Gastrocnemius medialis (tissue), 4 donors: ENCODE measurements at regions not wholly inside any gene's neighbourhood (a gene's known extent, or its start where the extent isn't known, plus 50 kb on each side); places are given as distances from the start of the nearest gene placed in this dataset.

Experiments used
- ATAC-seq, 2 donors: fragments of 150-250 bp; one replicate each; pipeline ENCODE4 v1.9.1; 2016
- DNase-seq, 2 donors: peaks; one replicate each; pipeline ENCODE4 v3.0.0-alpha.2; 2019
- H3K27ac ChIP-seq, 4 donors: fragments of 200-600 bp; sonication (generic); 1 replicate in 1 of 4; 2 replicates in 3 of 4; pipeline ENCODE4 v1.5.1; 2016 to 2018; ENCODE audit warnings: mild to moderate bottlenecking in 2 of 4, moderate library complexity in 1 of 4
- H3K27me3 ChIP-seq, 3 donors: fragments of 200-600 bp; sonication (generic) in 2 of 3; 1 replicate in 1 of 3; 2 replicates in 2 of 3; pipeline versions ENCODE4 v1.5.1 to v1.6.0; 2016 to 2019; ENCODE audit warnings: mild to moderate bottlenecking in 1 of 3, moderate library complexity in 1 of 3
- H3K36me3 ChIP-seq, 2 donors: fragments of 200-600 bp; sonication (generic) in 1 of 2; one replicate each; pipeline ENCODE4 v1.5.1; 2017 to 2018
- H3K4me1 ChIP-seq, 2 donors: fragments of 200-600 bp; sonication (generic) in 1 of 2; one replicate each; pipeline ENCODE4 v1.5.1; 2016 to 2017; ENCODE audit warnings: mild to moderate bottlenecking in 2 of 2
- H3K4me3 ChIP-seq, 4 donors: fragments of 200-600 bp; sonication (generic) in 3 of 4; 1 replicate in 1 of 4; 2 replicates in 3 of 4; pipeline ENCODE4 v1.5.1; 2016 to 2019; ENCODE audit warnings: mild to moderate bottlenecking in 2 of 4
- H3K9me3 ChIP-seq, 3 donors: fragments of 200-600 bp; sonication (generic) in 2 of 3; 1 replicate in 1 of 3; 2 replicates in 2 of 3; pipeline ENCODE4 v1.5.1; 2016 to 2019
- CTCF ChIP-seq, 5 experiments: fragments of 450-650 bp in 3 of 5; fragments of 200-600 bp in 2 of 5; sonication (generic) in 2 of 5; IDR thresholded peaks in 4 of 5; conservative IDR thresholded peaks in 1 of 5; 1 replicate in 4 of 5; 2 replicates in 1 of 5; pipeline ENCODE4 v1.5.1; 2016 to 2019; ENCODE audit warnings: antibody characterized with exemption in 5 of 5, mild to moderate bottlenecking in 3 of 5, moderate library complexity in 3 of 5
- POLR2A ChIP-seq, 2 donors: fragments of 450-650 bp; IDR thresholded peaks; one replicate each; pipeline ENCODE4 v1.6.1; 2017; ENCODE audit warnings: antibody characterized with exemption in 2 of 2, mild to moderate bottlenecking in 2 of 2, moderate library complexity in 2 of 2
- in situ Hi-C, 4 donors: fragments of 200-750 bp; cut with MboI; loops; one replicate each; pipeline versions ENCODE4 v1.15.0 to v1.8.0; 2017; ENCODE audit warnings: low sequenced_read_pairs in 4 of 4
- intact Hi-C: fragments of 100-400 bp; cut with DNase I; formaldehyde crosslinking; loops from one replicate; pipeline ENCODE4 v1.15.1; 2023; ENCODE audit warnings: low total_unique reads

GRCh38 chr16:65453646-65454045, 331.8 kb upstream of the CDH11 start:
- H3K27me3 ChIP-seq = no peaks in the 10 kb centered on the region
- H3K36me3 ChIP-seq = no peaks in the 10 kb centered on the region
- H3K4me3 ChIP-seq = no peak overlapping the region
- H3K9me3 ChIP-seq = no peaks in the 10 kb centered on the region
- no peak for ATAC-seq
- no peak for TF ChIP-seq CTCF (IDR thresholded peaks at IDR 0.05 in 4 of 5, conservative IDR thresholded peaks at IDR 0.05 in 1 of 5)
- DNase-seq = no peak
- no peaks in the 10 kb centered on the region for H3K4me1 ChIP-seq
- in situ Hi-C loops = no loop called here
- H3K27ac ChIP-seq = no peak overlapping the region
- intact Hi-C loops = no loop called here

DNA sequence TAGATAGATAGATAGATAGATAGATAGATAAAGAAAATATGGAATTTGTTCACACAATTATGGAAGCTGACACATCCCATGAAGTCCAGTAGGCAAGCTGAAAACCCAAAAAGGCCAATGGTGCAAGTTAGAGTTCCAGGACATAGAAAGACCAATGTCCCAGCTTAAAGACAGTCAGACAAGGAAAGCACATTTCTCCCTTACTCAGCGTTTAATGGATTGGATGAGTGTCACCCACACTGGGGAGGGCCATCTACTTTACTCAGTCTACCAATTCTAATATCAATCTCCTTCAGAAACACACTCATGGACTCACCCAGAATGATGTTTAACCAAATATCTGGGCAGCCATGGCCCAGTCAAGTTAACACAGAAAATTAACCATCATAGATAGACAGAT, 327.7 kb upstream of the CDH11 start:
- Histone ChIP-seq H3K9me3 (no peaks in the 10 kb centered on the region), H3K4me3 (no peak overlapping the region), H3K36me3 (no peaks in the 10 kb centered on the region), H3K27me3 (no peaks in the 10 kb centered on the region), H3K4me1 (no peaks in the 10 kb centered on the region), H3K27ac (no peak overlapping the region)
- in situ Hi-C loops = no loop called here
- DNase-seq (no peak), ATAC-seq (no peak)
- intact Hi-C loops = no loop called here
- TF ChIP-seq POLR2A (IDR thresholded peaks at IDR 0.05) (no peak), CTCF (IDR thresholded peaks at IDR 0.05 in 4 of 5, conservative IDR thresholded peaks at IDR 0.05 in 1 of 5) (no peak)

GRCh38 chr16:65446427-65446826, 324.6 kb upstream of the CDH11 start:
- H3K9me3 ChIP-seq = no peaks in the 10 kb centered on the region
- no peak overlapping the region for H3K27ac ChIP-seq
- intact Hi-C loops = no loop called here
- no peak overlapping the region for H3K4me3 ChIP-seq
- no peak for DNase-seq
- in situ Hi-C loops = no loop called here
- TF ChIP-seq POLR2A (IDR thresholded peaks at IDR 0.05) (no peak), CTCF (IDR thresholded peaks at IDR 0.05 in 4 of 5, conservative IDR thresholded peaks at IDR 0.05 in 1 of 5) (no peak)
- H3K36me3 ChIP-seq = no peaks in the 10 kb centered on the region
- H3K4me1 ChIP-seq = no peaks in the 10 kb centered on the region
- ATAC-seq = no peak
- H3K27me3 ChIP-seq = no peaks in the 10 kb centered on the region

DNA sequence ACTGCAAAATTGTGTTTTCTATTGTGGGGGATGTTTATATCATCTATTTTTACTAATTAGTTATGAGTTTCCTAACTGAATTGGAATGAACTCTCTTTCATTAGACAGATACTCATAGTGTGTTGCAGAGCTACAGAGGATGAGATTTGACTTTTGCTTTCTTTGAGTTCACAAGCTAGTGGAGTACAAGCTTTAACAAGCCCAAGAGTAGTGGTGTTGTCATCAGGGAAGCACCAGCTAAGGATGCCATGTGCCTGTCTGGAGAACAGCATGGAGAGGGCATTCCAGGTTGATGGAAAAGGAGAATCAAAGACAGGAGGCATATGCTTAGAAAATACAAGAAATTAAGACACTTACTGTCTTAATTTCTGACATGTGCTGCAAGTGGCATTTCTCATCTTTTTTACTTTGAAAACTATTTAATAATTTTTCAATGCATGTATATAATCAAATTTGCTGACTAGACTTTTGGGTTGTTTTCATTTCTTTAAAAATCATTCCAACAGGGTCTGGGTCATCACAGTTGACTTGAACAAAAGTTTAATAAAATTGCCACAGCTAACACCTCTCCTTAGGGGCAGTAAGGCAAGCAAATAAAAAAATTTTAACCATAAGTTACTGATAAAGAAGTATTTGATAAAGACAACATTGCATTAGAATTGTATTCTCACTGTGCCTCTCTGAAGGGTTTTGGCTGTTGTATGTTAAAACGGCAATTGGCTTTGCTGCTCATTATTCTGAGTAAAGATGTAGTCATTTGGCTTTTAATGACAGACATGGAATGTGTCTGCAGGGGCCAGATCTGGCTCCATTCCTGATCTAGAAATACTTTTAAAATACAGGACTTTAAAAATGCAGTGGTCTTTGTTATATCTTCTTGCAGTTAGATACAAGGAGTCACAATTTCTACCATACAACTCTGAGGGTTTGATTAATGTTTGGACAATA, 323.7 kb upstream of the CDH11 start:
- TF ChIP-seq CTCF (IDR thresholded peaks at IDR 0.05 in 4 of 5, conservative IDR thresholded peaks at IDR 0.05 in 1 of 5) (no peak), POLR2A (IDR thresholded peaks at IDR 0.05) (no peak)
- in situ Hi-C loops (no loop called here), intact Hi-C loops (no loop called here)
- Histone ChIP-seq H3K4me3 (no peak overlapping the region), H3K27ac (no peak overlapping the region), H3K4me1 (no peaks in the 10 kb centered on the region), H3K27me3 (no peaks in the 10 kb centered on the region), H3K9me3 (no peaks in the 10 kb centered on the region), H3K36me3 (no peaks in the 10 kb centered on the region)
- no peak for ATAC-seq
- DNase-seq = no peak
